ACC112 (cell line): ENCODE measurements at regions not wholly inside any gene's neighbourhood (a gene's known extent, or its start where the extent isn't known, plus 50 kb on each side); places are given as distances from the start of the nearest gene placed in this dataset.

ENCODE experiments used
- H2AFZ ChIP-seq: fragments of 200-600 bp; sonication (generic); one replicate; pipeline ENCODE4 v1.6.0; 2017; ENCODE audit warnings: antibody characterized with exemption, low read length; ENCODE audit not compliant: unreplicated experiment
- H3K27ac ChIP-seq: fragments of 200-600 bp; sonication (generic); 2 replicates; pipeline ENCODE4 v1.5.1; 2014; ENCODE audit warnings: low read depth, mild to moderate bottlenecking, antibody characterized with exemption, low read length, moderate library complexity
- H3K27me3 ChIP-seq: fragments of 200-600 bp; sonication (generic); 2 replicates; pipeline ENCODE4 v1.6.1; 2014; ENCODE audit warnings: mild to moderate bottlenecking, antibody characterized with exemption, low read length, moderate library complexity, mixed read lengths; ENCODE audit not compliant: insufficient read depth
- H3K36me3 ChIP-seq: fragments of 200-600 bp; sonication (generic); 2 replicates; pipeline ENCODE4 v1.6.1; 2016; ENCODE audit warnings: mild to moderate bottlenecking, antibody characterized with exemption, low read length, moderate library complexity, mixed read lengths; ENCODE audit not compliant: insufficient read depth
- H3K4me1 ChIP-seq: fragments of 200-600 bp; sonication (generic); one replicate; pipeline ENCODE4 v1.6.1; 2016; ENCODE audit warnings: low read length, mixed read lengths; ENCODE audit not compliant: insufficient read depth, unreplicated experiment, control insufficient read depth
- H3K4me3 ChIP-seq: fragments of 200-600 bp; sonication (generic); 2 replicates; pipeline ENCODE4 v1.5.1; 2014; ENCODE audit warnings: mild to moderate bottlenecking, low read depth, low read length
- H3K79me2 ChIP-seq: fragments of 200-600 bp; sonication (generic); one replicate; pipeline ENCODE4 v1.6.0; 2016; ENCODE audit warnings: low read length; ENCODE audit not compliant: control insufficient read depth, unreplicated experiment, insufficient read depth

DNA sequence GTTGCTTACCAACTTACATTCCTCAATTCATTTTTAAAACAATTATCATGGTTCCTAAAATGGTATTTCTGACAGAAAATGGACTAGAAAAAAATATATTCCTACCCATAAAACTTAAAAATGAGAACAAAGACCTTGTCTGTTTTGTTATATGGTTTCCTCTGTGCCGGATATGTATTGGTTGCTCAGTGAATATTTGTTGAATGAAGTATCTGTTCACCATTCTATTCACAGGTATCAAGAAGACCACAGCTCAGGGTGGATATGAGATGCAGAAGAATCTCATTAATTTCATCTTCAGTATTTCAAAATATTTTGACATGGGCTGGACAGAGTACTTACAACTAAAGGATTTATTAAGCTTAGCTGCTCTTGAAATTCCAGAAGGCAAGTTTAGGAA lies 58.1 kb downstream of the TUSC7 start:
- Histone ChIP-seq H3K79me2 (no peaks in the 10 kb centered on the region), H3K4me1 (no peaks in the 10 kb centered on the region), H3K27ac (no peak overlapping the region), H3K4me3 (no peak overlapping the region), H2AFZ (no peak overlapping the region), H3K36me3 (no peaks in the 10 kb centered on the region), H3K27me3 (peaks cover 11% of the 10 kb centered on the region; the same call in 1 of the 2 replicates)

DNA sequence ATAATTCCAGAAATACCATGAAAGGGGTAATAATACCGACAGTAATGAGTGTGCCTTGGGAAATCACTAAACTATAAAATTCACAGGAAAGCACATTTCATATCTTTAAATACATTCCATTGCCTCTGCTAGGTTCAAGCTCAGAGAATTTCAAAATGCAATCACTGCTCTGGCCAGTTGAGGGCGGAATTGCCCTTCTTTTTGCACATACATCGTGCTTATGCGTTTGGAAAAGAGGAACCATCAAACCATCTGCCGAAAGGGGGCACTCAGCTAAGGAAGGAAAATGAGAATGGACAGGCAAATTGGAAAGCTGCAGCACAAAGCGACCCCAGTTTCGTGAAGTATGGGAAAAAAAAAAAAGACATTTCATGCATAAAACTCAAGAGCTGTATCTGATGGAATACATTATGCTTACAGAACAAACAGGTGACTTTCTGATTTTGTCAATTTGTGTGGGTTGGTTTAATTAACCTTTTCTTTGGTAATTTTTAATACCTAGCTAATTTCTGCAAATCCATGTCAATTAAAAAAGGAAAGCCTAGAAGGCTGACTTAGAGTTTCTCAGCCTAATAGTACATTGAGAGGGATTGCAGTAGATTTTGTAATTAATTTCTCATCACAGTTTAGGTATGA lies 61.4 kb downstream of the TUSC7 start:
- H2AFZ ChIP-seq: no peak overlapping the region
- H3K27ac ChIP-seq: no peak overlapping the region
- no peaks in the 10 kb centered on the region for H3K36me3 ChIP-seq
- no peak overlapping the region for H3K4me3 ChIP-seq
- H3K27me3 ChIP-seq: peaks cover 10% of the 10 kb centered on the region; the same call in 1 of the 2 replicates
- no peaks in the 10 kb centered on the region for H3K4me1 ChIP-seq
- no peaks in the 10 kb centered on the region for H3K79me2 ChIP-seq

DNA sequence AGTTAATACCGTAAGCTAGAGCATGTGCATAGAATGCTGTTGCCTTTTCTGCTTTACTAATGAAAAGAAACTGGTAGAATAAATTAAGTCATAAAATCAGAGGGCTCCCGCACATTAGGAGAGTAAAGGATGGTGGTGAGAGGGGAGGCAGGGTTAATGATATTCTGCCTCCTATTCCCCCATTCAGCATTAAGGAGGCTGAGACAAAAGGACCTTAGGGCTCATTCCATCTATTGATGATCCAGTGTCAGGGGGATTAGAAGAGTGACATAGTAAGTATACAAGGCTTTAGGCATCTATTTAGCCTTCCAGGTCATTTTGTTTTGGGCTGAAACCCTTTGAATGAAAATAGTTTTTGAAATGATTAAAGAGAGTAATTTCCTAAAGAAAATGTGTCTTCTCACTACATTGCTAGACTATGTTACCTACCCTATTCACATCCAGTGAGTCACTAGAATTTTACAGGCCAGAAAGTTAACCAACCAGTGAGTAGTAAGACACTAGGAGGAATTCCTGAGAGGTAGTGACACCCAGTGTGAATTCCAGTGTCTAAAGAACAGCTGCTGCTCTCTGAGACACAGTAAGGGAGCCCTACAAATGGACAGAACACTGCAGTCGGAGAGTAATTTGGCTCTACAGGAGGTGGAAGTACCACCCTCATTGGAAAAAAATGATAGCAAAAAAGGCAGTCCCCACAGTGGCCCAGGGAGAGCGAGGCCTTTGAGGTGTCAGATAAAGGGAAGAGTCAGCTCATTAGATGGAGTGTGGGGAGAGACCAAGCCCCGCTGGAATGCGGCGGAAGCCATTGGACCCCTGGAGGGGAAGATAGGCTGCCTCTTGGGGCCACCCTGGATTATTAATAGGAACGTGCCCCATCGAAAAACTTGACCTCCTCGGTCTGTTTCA lies 67.6 kb downstream of the TUSC7 start:
- Histone ChIP-seq H3K27ac (no peak overlapping the region), H2AFZ (no peak overlapping the region), H3K27me3 (peaks cover 3% of the 10 kb centered on the region; the same call in 1 of the 2 replicates), H3K79me2 (no peaks in the 10 kb centered on the region), H3K4me1 (no peaks in the 10 kb centered on the region), H3K36me3 (no peaks in the 10 kb centered on the region), H3K4me3 (no peak overlapping the region)

DNA sequence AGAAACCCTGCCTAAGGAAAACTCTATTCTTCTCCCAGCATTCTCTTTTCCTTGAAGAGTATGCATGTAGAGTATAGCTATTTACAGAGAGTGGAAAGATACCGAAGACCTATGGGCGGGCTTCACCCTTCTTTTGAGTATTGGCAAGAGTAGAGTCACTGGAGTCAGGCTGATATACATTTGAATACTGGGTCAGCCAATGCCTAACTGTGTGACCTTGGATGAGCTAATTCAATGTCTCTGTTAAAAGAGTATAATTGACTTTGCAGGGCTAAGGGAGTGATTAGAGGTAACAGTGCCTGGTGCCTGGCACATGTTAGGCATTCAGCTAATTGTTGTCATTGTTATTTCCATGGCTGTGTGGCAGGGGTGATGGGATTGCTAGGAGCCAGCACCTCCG lies 75.6 kb downstream of the TUSC7 start:
- H3K4me1 ChIP-seq: peaks cover 8% of the 10 kb centered on the region
- H3K27ac ChIP-seq: no peak overlapping the region
- no peak overlapping the region for H2AFZ ChIP-seq
- peaks cover 11% of the 10 kb centered on the region; the same call in 1 of the 2 replicates for H3K27me3 ChIP-seq
- H3K79me2 ChIP-seq: no peaks in the 10 kb centered on the region
- H3K36me3 ChIP-seq: no peaks in the 10 kb centered on the region
- no peak overlapping the region for H3K4me3 ChIP-seq

DNA sequence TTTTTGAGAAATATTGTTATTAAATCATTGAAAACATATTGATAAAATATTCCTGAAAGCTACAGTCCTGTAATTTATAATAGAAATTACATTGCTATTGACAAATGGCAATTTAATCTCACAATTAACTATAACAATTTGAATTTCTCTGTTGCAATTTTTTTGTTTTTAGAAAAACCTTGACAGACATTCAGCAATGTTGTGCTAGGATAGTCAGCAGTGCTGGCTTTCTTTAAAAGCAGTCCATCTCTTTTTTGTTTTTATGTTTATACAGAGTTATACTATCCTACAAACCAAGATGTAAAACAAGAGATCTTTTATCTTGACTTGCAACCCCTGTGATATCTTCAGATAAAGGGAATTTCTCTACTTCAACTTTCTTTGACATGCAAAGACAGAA lies 93.1 kb downstream of the TUSC7 start:
- Histone ChIP-seq H3K27ac (no peak overlapping the region), H3K4me3 (no peak overlapping the region), H2AFZ (no peak overlapping the region), H3K36me3 (no peaks in the 10 kb centered on the region), H3K27me3 (no peaks in the 10 kb centered on the region; the same call in 1 of the 2 replicates), H3K79me2 (no peaks in the 10 kb centered on the region), H3K4me1 (no peaks in the 10 kb centered on the region)

DNA sequence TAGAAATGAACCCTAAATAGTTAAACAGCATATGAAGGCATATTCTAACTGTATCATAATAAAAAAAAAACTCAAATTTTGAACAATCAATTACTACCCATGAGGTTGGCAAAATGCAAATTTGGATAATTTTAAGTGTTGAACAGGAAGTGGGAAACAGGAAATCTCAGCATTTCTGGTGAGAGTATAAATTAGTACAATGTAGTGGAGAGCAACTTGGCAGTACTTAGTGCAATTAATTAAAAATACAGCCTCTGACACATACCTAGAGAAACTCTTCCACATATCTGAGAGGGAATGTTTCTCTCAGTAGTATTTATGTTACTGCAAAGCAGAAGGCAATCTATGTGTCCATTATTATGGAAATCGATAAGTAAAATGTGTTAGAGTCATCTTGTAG lies 96.8 kb downstream of the TUSC7 start:
- no peak overlapping the region for H3K27ac ChIP-seq
- no peaks in the 10 kb centered on the region for H3K36me3 ChIP-seq
- no peak overlapping the region for H3K4me3 ChIP-seq
- H3K4me1 ChIP-seq: no peaks in the 10 kb centered on the region
- no peaks in the 10 kb centered on the region for H3K27me3 ChIP-seq
- no peaks in the 10 kb centered on the region for H3K79me2 ChIP-seq
- no peak overlapping the region for H2AFZ ChIP-seq

DNA sequence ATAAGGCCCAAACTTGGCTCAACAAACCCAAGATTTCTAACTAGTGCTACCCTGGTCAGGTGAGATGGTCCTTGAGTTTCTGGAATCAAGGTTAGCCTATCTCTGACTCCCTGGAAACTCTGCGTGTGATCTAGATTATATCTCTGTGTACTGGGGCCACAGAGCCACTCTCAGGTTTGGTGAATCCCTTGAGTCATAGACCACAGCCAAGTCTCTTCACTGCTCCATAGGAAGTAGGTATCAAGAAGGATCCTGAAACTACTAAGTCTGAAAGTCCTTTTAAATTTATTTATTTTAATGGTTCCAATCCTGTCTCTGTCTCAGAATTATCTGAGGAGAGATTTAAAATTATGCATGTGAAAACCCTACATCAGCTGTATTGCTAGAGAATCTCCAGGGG lies 99.1 kb downstream of the TUSC7 start:
- Histone ChIP-seq H3K27me3 (peaks cover 3% of the 10 kb centered on the region; the same call in 1 of the 2 replicates), H3K79me2 (no peaks in the 10 kb centered on the region), H3K27ac (no peak overlapping the region), H3K36me3 (no peaks in the 10 kb centered on the region), H3K4me1 (no peaks in the 10 kb centered on the region), H2AFZ (no peak overlapping the region), H3K4me3 (no peak overlapping the region)

DNA sequence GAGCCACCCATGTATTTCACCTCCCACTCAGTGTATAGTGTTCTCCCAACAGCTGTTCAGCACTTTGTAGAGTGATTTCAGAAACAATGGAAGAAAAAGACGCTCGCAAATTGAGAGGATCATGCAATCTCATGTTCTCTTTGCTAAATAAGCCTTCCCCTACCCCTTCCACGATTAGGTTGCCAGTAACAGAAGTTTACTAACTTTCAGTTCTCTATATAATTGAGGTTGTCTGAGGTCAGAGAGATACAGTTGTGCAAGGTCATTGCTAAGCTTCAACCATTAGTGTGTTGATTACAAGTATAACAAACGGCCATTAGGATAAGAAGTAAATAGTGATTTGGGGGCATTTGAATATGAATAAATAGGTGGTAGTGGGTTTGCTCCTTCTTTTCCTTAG lies 99.6 kb downstream of the TUSC7 start:
- no peaks in the 10 kb centered on the region for H3K4me1 ChIP-seq
- H3K4me3 ChIP-seq: no peak overlapping the region
- H2AFZ ChIP-seq: no peak overlapping the region
- H3K79me2 ChIP-seq: no peaks in the 10 kb centered on the region
- H3K27ac ChIP-seq: no peak overlapping the region
- no peaks in the 10 kb centered on the region for H3K36me3 ChIP-seq
- peaks cover 3% of the 10 kb centered on the region; the same call in 1 of the 2 replicates for H3K27me3 ChIP-seq

DNA sequence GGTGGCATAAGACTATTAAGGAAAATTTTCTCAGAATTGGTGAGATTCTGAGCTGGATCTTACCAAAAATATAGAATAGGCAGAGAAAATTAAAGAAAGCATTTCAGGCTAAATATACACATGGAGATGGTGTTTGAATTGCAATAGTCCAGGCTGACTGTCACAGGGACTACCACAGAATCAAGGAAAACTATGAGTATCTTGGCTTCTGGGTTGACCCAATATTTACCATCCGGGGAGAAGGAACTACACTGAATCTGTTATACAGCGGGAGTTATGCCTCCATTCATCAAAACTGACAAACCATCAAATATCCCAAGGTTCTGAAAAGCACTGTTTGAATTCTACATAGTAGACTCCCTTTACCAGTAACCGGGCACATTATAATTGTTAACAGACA lies 102.2 kb downstream of the TUSC7 start:
- no peaks in the 10 kb centered on the region for H3K79me2 ChIP-seq
- H2AFZ ChIP-seq: no peak overlapping the region
- no peaks in the 10 kb centered on the region for H3K36me3 ChIP-seq
- H3K4me1 ChIP-seq: no peaks in the 10 kb centered on the region
- H3K4me3 ChIP-seq: no peak overlapping the region
- peaks cover 11% of the 10 kb centered on the region; the same call in 1 of the 2 replicates for H3K27me3 ChIP-seq
- H3K27ac ChIP-seq: no peak overlapping the region

DNA sequence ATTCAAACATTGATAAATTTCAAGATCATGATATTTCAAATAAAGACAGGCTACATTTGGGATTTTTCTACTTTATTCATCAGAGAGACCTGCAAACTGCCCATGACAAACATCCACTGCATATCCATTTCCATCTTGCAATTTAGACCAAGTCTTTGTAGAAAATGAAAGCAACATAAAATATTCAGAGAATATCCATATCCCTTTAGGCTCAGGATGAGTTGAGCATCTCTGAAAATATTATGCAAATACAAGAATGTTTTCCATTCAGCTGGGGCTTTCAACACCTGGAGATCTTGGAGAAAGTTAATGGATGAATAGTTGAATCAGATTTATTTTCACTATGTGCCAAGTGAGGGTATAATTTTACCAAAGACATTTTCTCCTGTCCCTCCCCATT lies 103.4 kb downstream of the TUSC7 start:
- Histone ChIP-seq H3K4me3 (no peak overlapping the region), H3K36me3 (no peaks in the 10 kb centered on the region), H3K79me2 (no peaks in the 10 kb centered on the region), H3K27me3 (peaks cover 15% of the 10 kb centered on the region; the same call in 1 of the 2 replicates), H3K4me1 (no peaks in the 10 kb centered on the region), H3K27ac (no peak overlapping the region), H2AFZ (no peak overlapping the region)

DNA sequence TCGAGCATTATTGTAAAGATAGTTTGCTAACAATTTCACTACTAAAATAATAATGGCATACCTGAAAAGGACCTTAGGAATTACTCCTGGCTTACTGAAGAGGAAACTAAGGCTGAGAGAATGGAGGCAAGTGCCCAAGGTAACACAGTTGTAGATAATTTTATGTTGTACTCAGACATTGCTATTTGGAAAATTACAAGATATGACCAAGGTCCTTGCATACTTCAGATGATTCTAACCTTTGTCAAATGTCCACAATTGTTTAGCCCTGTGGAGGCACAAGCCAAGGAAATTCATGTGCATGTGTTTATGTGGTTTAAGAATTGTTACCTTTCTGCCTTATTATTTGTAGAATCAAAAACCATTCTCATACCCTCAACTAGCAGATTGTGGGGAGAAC lies 105.7 kb downstream of the TUSC7 start:
- Histone ChIP-seq H3K36me3 (no peaks in the 10 kb centered on the region), H3K27me3 (peaks cover 16% of the 10 kb centered on the region; the same call in 1 of the 2 replicates), H2AFZ (no peak overlapping the region), H3K4me1 (no peaks in the 10 kb centered on the region), H3K27ac (no peak overlapping the region), H3K4me3 (no peak overlapping the region), H3K79me2 (no peaks in the 10 kb centered on the region)
